IPS-18c (cell line): ENCODE measurements at regions not wholly inside any gene's neighbourhood (a gene's known extent, or its start where the extent isn't known, plus 50 kb on each side); places are given as distances from the start of the nearest gene placed in this dataset.

ENCODE experiments used
- H3K4me3 ChIP-seq: 2 replicates; pipeline ENCODE4 v1.7.0; 2013; ENCODE audit warnings: low read depth, mild to moderate bottlenecking, low read length, moderate library complexity; ENCODE audit not compliant: insufficient read depth
- H3K9me3 ChIP-seq: one replicate; pipeline ENCODE4 v1.6.1; 2013; ENCODE audit warnings: mild to moderate bottlenecking, low read length, moderate library complexity; ENCODE audit not compliant: control insufficient read depth, insufficient read depth

- H3K9me3 ChIP-seq: no peaks in the 10 kb centered on the region
- no peak overlapping the region for H3K4me3 ChIP-seq
These were observed 295.4 kb downstream of the CSNK1G3 start for GRCh38 chr5:123807177-123807945.

- no peak overlapping the region for H3K4me3 ChIP-seq
- H3K9me3 ChIP-seq: no peaks in the 10 kb centered on the region
These were observed 294.7 kb downstream of the CSNK1G3 start for GRCh38 chr5:123806644-123807043.

- Histone ChIP-seq H3K9me3 (no peaks in the 10 kb centered on the region), H3K4me3 (no peak overlapping the region)
These were observed 293.3 kb downstream of the CSNK1G3 start for GRCh38 chr5:123805300-123805699.

GRCh38 chr5:123803359-123803758 lies 291.4 kb downstream of the CSNK1G3 start:
- no peaks in the 10 kb centered on the region for H3K9me3 ChIP-seq

GRCh38 chr5:123802298-123802951 lies 290.4 kb downstream of the CSNK1G3 start:
- no peak overlapping the region for H3K4me3 ChIP-seq
- H3K9me3 ChIP-seq: no peaks in the 10 kb centered on the region

More at GRCh38 chr5:123803359-123803758, 291.4 kb downstream of the CSNK1G3 start:
- H3K4me3 ChIP-seq: no peak overlapping the region

GRCh38 chr5:123800640-123801039 lies 288.7 kb downstream of the CSNK1G3 start:
- no peaks in the 10 kb centered on the region for H3K9me3 ChIP-seq
- H3K4me3 ChIP-seq: no peak overlapping the region

- H3K4me3 ChIP-seq: no peak overlapping the region
These were observed 283.7 kb downstream of the CSNK1G3 start for GRCh38 chr5:123795688-123796087.

GRCh38 chr5:123790226-123790625 lies 278.2 kb downstream of the CSNK1G3 start:
- no peaks in the 10 kb centered on the region for H3K9me3 ChIP-seq
- H3K4me3 ChIP-seq: no peak overlapping the region

More at GRCh38 chr5:123795688-123796087, 283.7 kb downstream of the CSNK1G3 start:
- no peaks in the 10 kb centered on the region for H3K9me3 ChIP-seq

GRCh38 chr5:123787635-123788034 lies 275.7 kb downstream of the CSNK1G3 start:
- Histone ChIP-seq H3K4me3 (no peak overlapping the region), H3K9me3 (no peaks in the 10 kb centered on the region)

GRCh38 chr5:123787136-123787535 lies 275.2 kb downstream of the CSNK1G3 start:
- H3K9me3 ChIP-seq: no peaks in the 10 kb centered on the region

GRCh38 chr5:123786411-123786810 lies 274.4 kb downstream of the CSNK1G3 start:
- no peak overlapping the region for H3K4me3 ChIP-seq
- no peaks in the 10 kb centered on the region for H3K9me3 ChIP-seq

More at GRCh38 chr5:123787136-123787535, 275.2 kb downstream of the CSNK1G3 start:
- H3K4me3 ChIP-seq: no peak overlapping the region

GRCh38 chr5:123785162-123786071 lies 273.4 kb downstream of the CSNK1G3 start:
- Histone ChIP-seq H3K4me3 (no peak overlapping the region), H3K9me3 (no peaks in the 10 kb centered on the region)

- Histone ChIP-seq H3K4me3 (no peak overlapping the region), H3K9me3 (no peaks in the 10 kb centered on the region)
These were observed 271.4 kb downstream of the CSNK1G3 start for GRCh38 chr5:123783421-123783820.

GRCh38 chr5:123778641-123779040 lies 266.7 kb downstream of the CSNK1G3 start:
- Histone ChIP-seq H3K4me3 (no peak overlapping the region), H3K9me3 (no peaks in the 10 kb centered on the region)

- H3K4me3 ChIP-seq: no peak overlapping the region
- H3K9me3 ChIP-seq: no peaks in the 10 kb centered on the region
These were observed 264.8 kb downstream of the CSNK1G3 start for GRCh38 chr5:123776761-123777160.

GRCh38 chr5:123771715-123772114 lies 259.7 kb downstream of the CSNK1G3 start:
- Histone ChIP-seq H3K9me3 (peaks cover 7% of the 10 kb centered on the region), H3K4me3 (no peak overlapping the region)

- Histone ChIP-seq H3K4me3 (no peak overlapping the region), H3K9me3 (peaks cover 3% of the 10 kb centered on the region)
These were observed 251.2 kb downstream of the CSNK1G3 start for GRCh38 chr5:123763201-123763600.
